ENCODE measurements at regions not wholly inside any gene's neighbourhood (a gene's known extent, or its start where the extent isn't known, plus 50 kb on each side); places are given as distances from the start of the nearest gene placed in this dataset.
A peak's percentile ranks its signal among the peaks of the same experiment; 100 is the strongest.

DNA sequence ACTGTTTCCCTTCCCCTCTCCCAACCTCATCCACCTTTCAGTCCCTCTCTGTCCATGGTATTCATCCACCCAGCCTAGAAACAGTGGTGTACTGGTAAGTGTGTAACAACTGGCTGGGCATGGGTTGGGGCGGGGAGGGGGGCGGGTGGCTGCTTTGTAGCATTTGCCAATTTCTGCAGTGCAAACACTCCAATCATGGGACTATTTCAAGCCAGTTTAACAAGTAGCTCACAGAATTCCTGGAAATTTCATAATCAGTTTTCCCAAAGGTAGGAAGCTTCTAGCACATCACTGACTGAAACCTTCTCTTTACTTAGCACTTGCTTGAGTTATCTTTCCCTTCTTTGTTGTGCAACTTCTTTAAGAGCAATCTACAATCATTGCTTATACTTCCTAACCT lies 100.8 kb upstream of the WASF3 start:
- ATAC-seq (no peak), DNase-seq (ENCODE audit: low spot score in 2 of 2) (no peak)
- H3K27ac Mint-ChIP-seq: no peak overlapping the region
- peaks cover 0 to 3% of the 10 kb centered on the region in 2 donors for H3K9me3 Mint-ChIP-seq
- H3K36me3 Mint-ChIP-seq: peaks cover 0 to under 1% of the 10 kb centered on the region in 2 donors

DNA sequence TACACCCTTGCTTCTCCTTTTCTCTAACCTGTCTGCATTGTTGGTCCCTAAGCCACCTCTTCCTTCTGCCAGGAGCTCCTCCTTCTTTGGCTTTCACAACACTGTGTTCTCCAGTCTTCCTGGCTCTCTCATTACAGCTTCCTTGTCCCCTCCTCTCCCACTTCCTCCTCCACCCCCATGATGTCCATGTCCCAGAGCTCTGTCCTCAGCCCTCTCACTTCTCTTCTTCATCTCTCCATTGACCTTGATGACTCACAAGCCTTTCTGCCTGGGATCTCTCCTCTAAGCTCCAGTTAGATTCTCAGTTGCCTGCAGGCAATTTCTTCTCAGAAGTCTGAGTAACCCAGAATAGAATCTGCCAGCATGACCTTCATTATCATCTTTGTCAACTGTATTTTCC lies 100.3 kb upstream of the WASF3 start:
- DNase-seq (ENCODE audit: low spot score in 2 of 2): no peak
- H3K36me3 Mint-ChIP-seq: no peaks in the 10 kb centered on the region
- H3K27ac Mint-ChIP-seq: no peak overlapping the region
- no peak for ATAC-seq
- peaks cover 0 to 3% of the 10 kb centered on the region in 2 donors for H3K9me3 Mint-ChIP-seq

DNA sequence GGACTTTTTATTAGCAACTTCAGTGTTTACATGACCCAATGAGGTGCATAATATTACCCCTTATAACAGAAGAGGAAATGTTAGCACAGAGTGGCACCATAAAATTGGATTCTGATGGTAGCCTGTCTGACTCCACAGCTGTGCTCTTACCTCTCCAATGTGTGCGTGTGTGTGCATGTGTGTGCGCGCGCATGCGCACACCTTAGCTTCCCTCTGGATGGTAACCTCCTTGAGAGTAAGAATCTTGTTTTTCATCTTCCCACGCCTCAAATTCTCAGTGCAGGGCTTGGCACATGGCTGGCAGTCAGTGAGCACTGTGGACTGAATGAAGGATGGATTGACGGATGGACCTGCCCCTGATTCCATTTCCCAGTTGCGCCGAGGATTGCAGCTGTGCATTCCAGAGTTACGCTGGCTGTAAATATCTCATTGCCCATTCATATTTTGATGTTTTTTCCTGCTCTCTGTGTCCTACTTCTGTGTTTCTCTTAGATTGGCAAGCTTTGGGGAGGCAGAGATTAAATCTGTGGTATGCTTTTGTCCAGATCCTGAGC lies 99.2 kb upstream of the WASF3 start:
- DNase-seq (ENCODE audit: low spot score in 2 of 2) (no peak), ATAC-seq (no peak)
- Mint-ChIP-seq H3K36me3 (no peaks in the 10 kb centered on the region), H3K27ac (no peak overlapping the region), H3K9me3 (peaks cover 0 to 3% of the 10 kb centered on the region in 2 donors)

DNA sequence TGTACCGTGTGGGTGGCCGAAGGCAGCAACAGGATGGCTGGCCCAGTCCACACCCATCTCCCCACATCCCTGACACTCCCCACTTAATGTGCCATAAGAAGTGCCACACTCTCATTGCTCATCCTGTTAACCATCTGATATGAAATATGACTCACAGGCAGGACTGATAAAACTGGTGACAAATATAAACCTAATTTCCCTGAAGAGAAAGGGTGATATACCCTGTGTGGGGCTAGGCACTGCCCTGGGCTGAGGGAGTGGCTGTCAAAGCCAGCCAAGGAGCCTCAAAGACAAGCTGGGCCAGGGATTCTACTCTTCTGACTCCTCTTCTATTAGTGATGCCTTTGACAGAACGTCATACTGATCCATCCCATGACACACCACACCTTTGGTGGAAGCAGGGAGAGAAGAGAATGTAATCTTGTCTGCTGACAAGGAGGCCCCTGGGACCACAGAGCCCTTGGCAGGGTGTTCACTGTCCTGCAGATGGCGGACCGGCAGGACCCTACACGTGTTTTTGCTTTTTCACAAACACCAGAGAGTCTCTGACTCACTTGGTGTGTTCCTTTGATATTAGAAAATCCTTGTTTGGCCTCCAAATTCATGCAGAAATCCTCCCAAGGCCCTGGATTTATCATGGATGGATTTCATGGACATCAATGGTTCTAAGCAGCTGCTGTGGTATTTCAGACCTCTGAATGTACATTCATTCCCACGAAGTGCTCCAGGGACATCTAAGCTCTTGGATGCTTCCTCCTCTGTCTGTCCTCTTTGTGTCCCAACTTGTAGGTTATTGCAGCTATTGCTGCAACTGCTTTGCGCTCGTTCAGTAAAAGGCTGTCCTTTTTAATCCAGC lies 98.0 kb upstream of the WASF3 start:
- DNase-seq (ENCODE audit: low spot score in 2 of 2) (no peak), ATAC-seq (no peak)
- H3K36me3 Mint-ChIP-seq: no peaks in the 10 kb centered on the region
- no peaks in the 10 kb centered on the region for H3K9me3 Mint-ChIP-seq
- no peak overlapping the region for H3K27ac Mint-ChIP-seq

DNA sequence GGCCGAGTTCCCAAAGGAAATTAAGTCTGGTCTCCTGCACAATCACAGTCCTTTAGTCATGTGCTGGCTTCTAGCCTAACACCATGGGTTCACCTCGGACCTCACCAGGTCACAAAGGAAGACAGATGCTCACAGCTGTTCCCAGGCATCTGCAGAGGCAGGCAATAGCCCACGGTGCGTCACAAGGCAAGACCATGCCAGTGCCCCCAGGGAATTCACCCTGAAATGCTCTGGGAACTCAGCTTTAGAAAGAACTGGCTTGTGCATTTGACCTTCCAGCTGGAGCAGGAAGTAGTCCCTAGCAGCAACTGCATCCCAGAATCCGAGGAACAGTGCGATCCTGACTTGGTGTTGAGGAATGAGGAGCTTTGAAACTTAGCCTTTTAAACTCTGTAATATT lies 96.8 kb upstream of the WASF3 start:
- no peak overlapping the region for H3K27ac Mint-ChIP-seq
- DNase-seq (ENCODE audit: low spot score in 2 of 2) (no peak), ATAC-seq (no peak)
- H3K9me3 Mint-ChIP-seq: no peaks in the 10 kb centered on the region
- H3K36me3 Mint-ChIP-seq: no peaks in the 10 kb centered on the region

DNA sequence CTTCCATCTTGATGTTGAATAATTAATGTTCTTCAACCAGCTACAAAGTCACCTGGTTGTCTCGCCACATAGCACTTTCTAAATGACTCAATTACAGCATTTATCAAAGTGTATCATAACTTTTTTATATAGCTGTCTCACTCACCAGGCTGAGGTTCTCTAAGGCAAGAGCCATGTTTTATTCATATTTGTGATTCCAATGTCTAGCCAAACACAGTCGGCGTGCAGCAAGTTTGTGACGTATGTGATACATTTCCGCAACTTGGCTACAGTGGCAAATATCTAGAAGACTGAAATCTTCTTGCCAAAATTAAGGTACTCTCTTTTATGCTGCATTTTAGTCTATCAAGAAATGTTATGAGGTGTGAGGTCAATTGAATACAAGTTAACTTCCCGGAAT lies 94.2 kb upstream of the WASF3 start:
- Mint-ChIP-seq H3K9me3 (peaks cover 0 to 3% of the 10 kb centered on the region in 2 donors), H3K27ac (no peak overlapping the region), H3K36me3 (no peaks in the 10 kb centered on the region)
- peak in 1 of 2 donors; percentile 44 for ATAC-seq
- no peak for DNase-seq (ENCODE audit: low spot score in 2 of 2)

DNA sequence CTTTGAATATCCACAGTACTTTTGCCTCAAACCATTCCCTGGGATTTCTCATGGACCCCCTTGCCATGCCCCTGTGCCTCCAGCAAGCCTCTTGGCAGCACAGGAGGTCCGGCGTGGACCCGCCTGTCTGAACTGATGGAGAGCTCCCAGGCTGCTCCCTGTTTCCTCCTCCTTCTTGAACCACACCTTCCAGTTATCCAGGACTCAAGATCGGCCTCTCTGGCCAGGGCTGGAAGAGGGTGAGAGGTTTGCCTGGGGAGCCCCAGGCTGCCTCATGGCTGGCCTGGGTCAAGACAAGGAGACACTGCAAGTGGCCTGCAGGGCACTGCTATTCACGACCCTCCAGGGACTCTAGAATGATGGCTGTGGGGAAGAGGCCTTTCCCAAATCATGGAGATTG lies 93.6 kb upstream of the WASF3 start:
- Mint-ChIP-seq H3K9me3 (peaks cover 0 to 3% of the 10 kb centered on the region in 2 donors), H3K36me3 (no peaks in the 10 kb centered on the region), H3K27ac (no peak overlapping the region)
- no peak for ATAC-seq
- no peak for DNase-seq (ENCODE audit: low spot score in 2 of 2)

DNA sequence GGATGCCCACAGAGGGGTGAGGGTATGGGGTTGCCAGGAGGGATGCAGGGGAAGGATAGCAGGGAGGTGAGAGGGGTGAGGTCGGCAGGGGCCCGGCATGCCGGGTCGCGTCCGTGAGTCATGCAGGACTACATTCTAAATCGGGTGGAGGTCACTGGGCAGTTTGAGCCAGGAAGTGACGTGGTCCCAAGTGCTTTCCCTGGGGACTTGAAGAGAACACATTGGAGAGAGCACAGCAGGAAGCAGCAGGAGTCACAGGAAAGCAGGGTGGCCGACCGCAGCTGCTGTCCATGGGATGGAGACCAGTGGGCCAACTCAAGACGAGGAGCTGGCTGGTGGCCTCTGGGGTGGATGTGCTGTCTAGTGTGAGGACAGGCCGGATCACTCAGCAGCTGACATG lies 92.0 kb upstream of the WASF3 start:
- ATAC-seq (no peak), DNase-seq (ENCODE audit: low spot score in 2 of 2) (no peak)
- Mint-ChIP-seq H3K27ac (no peak overlapping the region), H3K9me3 (peaks cover 0 to 3% of the 10 kb centered on the region in 2 donors), H3K36me3 (no peaks in the 10 kb centered on the region)

DNA sequence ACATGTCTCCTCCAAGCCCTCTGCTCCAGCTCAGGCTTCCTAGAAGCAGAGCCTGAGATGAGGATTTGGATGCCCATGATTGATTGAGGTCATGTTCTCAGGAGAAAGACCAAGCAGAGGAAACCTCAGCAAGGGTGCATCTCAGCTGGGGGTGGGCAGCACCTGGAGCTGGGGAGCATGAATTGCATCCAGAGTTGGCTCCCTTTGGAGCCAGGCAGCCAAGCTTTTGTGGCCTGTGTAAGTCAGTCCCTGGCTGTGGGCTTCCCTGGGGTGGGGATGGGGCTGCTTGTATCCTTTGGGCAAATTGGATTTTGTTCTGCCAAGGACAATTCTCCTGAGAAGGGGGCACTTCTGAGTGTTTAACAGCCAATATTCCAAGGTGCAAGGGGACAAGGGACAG lies 91.5 kb upstream of the WASF3 start:
- DNase-seq (ENCODE audit: low spot score in 2 of 2) (no peak), ATAC-seq (no peak)
- Mint-ChIP-seq H3K27ac (no peak overlapping the region), H3K9me3 (peaks cover 0 to 3% of the 10 kb centered on the region in 2 donors), H3K36me3 (no peaks in the 10 kb centered on the region)

DNA sequence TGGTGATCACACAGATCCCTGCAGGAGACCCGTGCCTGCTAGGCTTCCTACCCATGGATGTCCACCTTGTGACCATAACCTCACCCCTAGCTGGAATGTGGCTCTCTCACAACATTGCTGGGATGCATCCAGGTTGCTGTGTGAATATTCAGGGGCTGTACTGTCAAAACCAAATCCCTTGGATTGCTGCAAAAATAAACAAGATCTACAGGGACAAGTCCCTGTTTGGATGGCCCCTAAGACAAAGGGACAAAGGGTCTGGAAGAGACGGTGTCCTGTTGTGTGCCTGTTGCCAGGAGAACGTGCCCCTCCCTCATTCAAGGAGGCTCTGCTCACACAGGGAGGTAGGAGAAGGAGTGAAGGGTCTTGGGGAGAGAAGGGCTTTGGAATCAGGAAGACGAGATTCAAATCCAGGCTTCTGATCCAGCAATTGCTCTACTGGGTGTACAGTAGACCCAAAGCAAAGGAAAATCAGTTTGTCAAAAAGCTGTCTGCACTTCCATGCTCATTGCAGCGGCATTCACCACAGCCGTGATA lies 89.2 kb upstream of the WASF3 start:
- DNase-seq (ENCODE audit: low spot score in 2 of 2) (no peak), ATAC-seq (no peak)
- no peaks in the 10 kb centered on the region for H3K36me3 Mint-ChIP-seq
- H3K9me3 Mint-ChIP-seq: peaks cover 0 to 3% of the 10 kb centered on the region in 2 donors
- H3K27ac Mint-ChIP-seq: no peak overlapping the region

DNA sequence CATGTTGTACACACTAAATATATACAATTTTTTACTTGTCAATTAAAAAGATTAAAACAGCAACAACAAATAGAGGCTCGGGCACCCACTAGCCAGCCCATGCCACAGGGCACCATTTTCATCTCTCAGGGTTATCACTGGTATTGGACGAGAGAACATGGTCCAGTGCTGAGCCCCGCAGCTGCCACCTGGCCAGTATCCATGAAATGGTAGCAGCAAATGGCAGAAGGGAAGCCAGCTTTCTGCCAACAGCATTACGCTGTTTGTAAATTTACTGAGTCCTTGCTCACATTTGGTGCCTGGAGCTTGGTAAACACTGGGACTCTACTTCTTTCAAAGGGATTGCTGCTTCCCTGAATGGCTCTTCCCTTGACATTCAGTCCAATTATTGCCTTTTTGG lies 87.9 kb upstream of the WASF3 start:
- H3K9me3 Mint-ChIP-seq: peaks cover 0 to 3% of the 10 kb centered on the region in 2 donors
- no peak for ATAC-seq
- no peak overlapping the region for H3K27ac Mint-ChIP-seq
- no peaks in the 10 kb centered on the region for H3K36me3 Mint-ChIP-seq
- no peak for DNase-seq (ENCODE audit: low spot score in 2 of 2)

DNA sequence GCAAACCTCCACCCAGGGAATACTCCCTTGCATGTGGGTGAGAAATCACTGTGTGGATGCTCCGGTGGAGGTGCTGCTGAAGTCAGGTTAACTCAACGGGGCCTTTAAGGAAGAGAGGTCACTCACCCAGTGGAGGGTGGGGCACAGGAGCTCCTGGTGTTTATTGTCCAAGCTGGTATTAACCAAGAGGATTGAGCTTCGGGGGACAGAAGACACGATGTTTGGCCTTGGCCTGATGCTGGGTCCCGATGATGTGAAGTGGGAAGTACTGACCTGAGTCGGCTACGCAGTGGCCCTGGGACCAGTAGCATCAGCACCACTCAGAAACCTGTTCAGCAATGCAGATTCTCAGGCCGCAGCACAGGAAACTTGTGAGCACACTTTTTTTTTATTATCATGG lies 85.7 kb upstream of the WASF3 start:
- peaks cover 0 to 3% of the 10 kb centered on the region in 2 donors for H3K9me3 Mint-ChIP-seq
- DNase-seq (ENCODE audit: low spot score in 2 of 2) (no peak), ATAC-seq (no peak)
- no peaks in the 10 kb centered on the region for H3K36me3 Mint-ChIP-seq
- H3K27ac Mint-ChIP-seq: no peak overlapping the region

DNA sequence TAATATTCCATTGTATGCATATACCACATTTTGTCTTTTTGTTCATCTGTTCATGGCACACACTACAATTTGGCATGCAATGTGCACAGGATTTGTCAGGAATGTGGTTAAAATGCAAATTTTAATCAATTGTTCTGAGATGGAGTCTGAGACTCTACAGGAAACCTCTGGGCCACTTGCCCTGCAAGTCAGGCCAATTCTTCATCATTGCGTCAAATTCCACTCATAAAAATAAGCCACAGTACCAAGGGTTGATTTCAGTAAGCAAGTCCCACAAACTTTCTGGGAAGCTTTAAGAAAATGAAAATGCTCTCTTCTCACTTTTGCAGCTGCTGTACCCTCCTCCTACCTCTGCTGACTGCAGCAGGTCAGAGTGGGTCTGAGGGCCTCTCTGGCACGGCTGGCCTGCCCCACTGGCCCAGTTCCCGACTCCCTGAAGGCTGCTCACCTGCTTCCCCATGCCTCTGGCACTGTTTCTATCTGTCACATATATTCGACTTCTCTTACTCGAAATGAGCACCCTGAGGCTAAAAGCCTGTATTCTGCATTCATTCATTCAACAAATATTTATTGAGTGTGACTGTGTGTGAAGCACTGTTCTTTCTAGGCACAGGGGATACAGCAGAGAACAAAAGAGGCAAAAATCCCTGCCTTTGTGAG lies 83.8 kb upstream of the WASF3 start:
- no peaks in the 10 kb centered on the region for H3K9me3 Mint-ChIP-seq
- no peak overlapping the region for H3K27ac Mint-ChIP-seq
- no peaks in the 10 kb centered on the region for H3K36me3 Mint-ChIP-seq
- no peak for ATAC-seq
- DNase-seq (ENCODE audit: low spot score in 2 of 2): no peak

DNA sequence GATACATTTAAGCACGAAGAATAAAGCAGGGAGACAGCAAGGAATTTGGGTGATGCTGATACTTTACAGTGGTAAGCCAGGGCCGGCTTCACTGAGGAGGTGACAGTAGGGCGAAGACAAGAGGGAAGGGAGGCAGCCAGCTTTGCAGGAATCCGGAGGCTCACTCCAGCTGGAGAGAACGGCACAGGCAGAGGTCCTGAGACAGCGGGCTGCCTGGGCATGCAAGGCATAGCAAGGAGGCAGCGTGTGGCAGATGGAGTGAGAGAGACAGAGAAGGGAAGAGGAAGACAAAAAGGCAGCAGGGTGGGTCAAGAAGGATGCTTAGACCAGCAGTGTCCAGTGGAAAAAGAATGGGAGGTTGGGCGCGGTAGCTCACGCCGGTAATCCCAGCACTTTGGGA lies 83.2 kb upstream of the WASF3 start:
- ATAC-seq (no peak), DNase-seq (ENCODE audit: low spot score in 2 of 2) (no peak)
- H3K9me3 Mint-ChIP-seq: no peaks in the 10 kb centered on the region
- no peak overlapping the region for H3K27ac Mint-ChIP-seq
- no peaks in the 10 kb centered on the region for H3K36me3 Mint-ChIP-seq

DNA sequence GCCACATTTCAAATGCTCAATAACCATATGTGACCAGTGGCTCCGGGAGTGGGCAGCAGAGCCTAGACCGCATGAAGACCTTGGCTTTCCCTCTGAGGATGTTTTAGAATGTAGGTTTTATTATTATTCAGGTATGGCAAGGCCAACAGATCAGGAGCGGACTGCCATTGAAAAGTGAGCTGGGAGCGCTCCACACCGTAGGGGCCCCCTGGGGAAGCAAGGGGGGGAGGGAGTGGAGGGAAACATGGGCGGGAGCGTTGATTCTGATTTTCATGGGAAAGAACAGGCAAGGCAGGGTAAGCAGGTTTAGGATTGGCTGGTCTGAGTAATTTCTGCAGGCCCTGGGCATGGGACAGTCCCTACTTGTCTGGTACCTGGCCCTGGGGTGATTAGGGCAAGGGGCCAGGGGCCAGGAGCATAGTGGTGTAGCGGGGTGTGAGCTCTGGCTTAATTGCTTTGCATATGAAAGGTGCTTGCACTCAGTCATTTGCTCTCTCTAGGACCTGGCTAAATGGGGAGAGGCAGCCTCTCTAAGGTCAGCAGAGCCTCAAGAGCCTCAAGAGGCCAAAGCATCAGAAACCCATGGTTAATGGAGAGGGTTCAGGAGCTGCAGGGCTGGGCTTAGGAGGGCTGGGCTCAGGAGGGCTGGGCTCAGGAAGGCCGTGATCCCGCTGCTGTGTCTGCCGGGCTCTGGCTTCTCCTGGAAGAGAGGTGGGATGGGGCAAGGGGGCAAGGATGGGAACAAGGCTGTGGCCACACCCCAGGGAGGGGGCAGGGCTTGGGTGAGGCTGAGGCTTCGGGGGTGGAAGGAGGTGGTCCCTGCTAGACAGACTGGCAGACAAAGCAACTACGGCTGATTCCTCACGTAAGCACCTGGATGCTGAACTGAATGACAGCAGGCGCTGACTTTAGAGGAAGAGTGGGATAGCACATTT lies 82.0 kb upstream of the WASF3 start:
- Mint-ChIP-seq H3K27ac (no peak overlapping the region), H3K9me3 (no peaks in the 10 kb centered on the region), H3K36me3 (no peaks in the 10 kb centered on the region)
- DNase-seq (ENCODE audit: low spot score in 2 of 2) (no peak), ATAC-seq (peak in 1 of 2 donors; percentile 34)

DNA sequence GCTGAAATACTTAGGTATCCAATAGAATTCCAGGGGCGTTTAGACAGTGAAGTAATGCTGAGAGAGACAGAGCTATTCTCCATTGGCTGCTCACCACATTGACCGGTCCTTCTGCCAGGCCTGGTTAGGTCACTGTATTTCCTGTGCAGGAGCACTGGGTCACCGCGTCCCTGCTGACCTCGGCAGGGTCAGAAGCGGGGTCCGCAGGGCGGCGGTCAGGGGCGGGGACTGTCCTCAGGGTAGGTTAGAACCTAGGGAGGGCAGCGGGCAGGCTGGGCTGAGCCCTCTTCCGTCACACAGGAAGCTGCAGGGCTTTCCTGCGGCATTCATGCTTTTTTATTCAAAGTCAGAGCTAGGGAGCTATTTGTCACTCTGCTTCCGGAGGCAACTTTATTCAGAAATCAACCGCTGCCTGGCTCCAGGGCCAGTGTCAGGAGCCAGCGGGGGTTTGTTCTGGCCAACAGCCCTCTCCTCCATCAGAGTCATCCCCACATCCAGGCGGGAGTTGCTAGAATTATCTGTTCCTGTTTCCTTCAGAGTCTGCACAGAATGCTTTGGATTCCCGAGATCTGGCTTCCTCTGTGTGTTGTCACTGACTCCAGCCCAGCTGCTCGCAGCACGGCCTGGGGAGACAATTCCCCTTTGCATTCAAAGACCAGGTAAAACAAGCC lies 81.2 kb upstream of the WASF3 start:
- H3K9me3 Mint-ChIP-seq: no peaks in the 10 kb centered on the region
- no peaks in the 10 kb centered on the region for H3K36me3 Mint-ChIP-seq
- no peak for DNase-seq (ENCODE audit: low spot score in 2 of 2)
- peak in 1 of 2 donors; percentile 79 for ATAC-seq
- peak overlapping the region in 1 of 2 donors; percentile 72 for H3K27ac Mint-ChIP-seq
